ENCODE measurements at regions not wholly inside any gene's neighbourhood (a gene's known extent, or its start where the extent isn't known, plus 50 kb on each side); places are given as distances from the start of the nearest gene placed in this dataset.

DNA sequence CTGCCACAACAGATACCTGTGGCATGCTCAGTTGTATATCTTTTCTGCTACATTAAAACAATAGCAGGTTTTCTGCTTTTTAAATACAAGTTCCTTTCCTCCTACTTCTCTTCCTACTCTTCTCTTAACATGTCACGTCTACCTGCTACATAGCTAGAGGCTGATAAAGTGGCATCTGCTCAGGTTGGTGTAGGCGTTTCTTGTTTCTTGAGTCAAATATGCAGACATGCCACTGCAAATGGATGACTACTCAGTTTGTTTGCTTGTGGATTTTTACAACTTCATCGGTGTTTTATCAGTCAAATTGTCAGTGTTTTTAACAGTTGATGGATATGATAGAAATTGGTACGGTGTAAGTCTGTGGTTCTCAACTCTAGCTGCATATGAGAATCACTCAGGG is 525.7 kb downstream of the TLE4 start:
- TF ChIP-seq, protein P1, sequence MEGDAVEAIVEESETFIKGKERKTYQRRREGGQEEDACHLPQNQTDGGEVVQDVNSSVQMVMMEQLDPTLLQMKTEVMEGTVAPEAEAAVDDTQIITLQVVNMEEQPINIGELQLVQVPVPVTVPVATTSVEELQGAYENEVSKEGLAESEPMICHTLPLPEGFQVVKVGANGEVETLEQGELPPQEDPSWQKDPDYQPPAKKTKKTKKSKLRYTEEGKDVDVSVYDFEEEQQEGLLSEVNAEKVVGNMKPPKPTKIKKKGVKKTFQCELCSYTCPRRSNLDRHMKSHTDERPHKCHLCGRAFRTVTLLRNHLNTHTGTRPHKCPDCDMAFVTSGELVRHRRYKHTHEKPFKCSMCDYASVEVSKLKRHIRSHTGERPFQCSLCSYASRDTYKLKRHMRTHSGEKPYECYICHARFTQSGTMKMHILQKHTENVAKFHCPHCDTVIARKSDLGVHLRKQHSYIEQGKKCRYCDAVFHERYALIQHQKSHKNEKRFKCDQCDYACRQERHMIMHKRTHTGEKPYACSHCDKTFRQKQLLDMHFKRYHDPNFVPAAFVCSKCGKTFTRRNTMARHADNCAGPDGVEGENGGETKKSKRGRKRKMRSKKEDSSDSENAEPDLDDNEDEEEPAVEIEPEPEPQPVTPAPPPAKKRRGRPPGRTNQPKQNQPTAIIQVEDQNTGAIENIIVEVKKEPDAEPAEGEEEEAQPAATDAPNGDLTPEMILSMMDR (IDR thresholded peaks at IDR 0.05; ENCODE audit: control extremely low read depth in 1 of 3, insufficient read depth in 1 of 3, low read depth in 1 of 3, low read length in 3 of 3): no peak
- TF ChIP-seq POLR2AphosphoS5 (IDR thresholded peaks at IDR 0.05; ENCODE audit: low read depth, low read length): no peak
- TF ChIP-seq, protein P2, sequence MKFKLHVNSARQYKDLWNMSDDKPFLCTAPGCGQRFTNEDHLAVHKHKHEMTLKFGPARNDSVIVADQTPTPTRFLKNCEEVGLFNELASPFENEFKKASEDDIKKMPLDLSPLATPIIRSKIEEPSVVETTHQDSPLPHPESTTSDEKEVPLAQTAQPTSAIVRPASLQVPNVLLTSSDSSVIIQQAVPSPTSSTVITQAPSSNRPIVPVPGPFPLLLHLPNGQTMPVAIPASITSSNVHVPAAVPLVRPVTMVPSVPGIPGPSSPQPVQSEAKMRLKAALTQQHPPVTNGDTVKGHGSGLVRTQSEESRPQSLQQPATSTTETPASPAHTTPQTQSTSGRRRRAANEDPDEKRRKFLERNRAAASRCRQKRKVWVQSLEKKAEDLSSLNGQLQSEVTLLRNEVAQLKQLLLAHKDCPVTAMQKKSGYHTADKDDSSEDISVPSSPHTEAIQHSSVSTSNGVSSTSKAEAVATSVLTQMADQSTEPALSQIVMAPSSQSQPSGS (IDR thresholded peaks at IDR 0.05; ENCODE audit: low read length): no peak
- no peak for TF ChIP-seq RAD21 (IDR thresholded peaks at IDR 0.05 in 1 of 2, conservative IDR thresholded peaks at IDR 0.05 in 1 of 2; ENCODE audit: low read depth in 2 of 2, low read length in 2 of 2)
- no peak for TF ChIP-seq POLR2A (IDR thresholded peaks at IDR 0.05; ENCODE audit: control extremely low read depth in 1 of 2, low read depth in 2 of 2, low read length in 2 of 2)
- TF ChIP-seq EZH2 (IDR thresholded peaks at IDR 0.05; ENCODE audit: low read depth, low read length, severe bottlenecking): no peak
- no peak for TF ChIP-seq CREB1 (IDR thresholded peaks at IDR 0.05)
- no peak for TF ChIP-seq YY1 (IDR thresholded peaks at IDR 0.05; ENCODE audit: low read depth, low read length)
- no peak for TF ChIP-seq CHD2 (IDR thresholded peaks at IDR 0.05; ENCODE audit: low read length)
- TF ChIP-seq TCF12 (IDR thresholded peaks at IDR 0.05; ENCODE audit: low read depth, low read length): no peak
- no peak for TF ChIP-seq SP2 (IDR thresholded peaks at IDR 0.05; ENCODE audit: low read length)
